ENCODE measurements at regions not wholly inside any gene's neighbourhood (a gene's known extent, or its start where the extent isn't known, plus 50 kb on each side); places are given as distances from the start of the nearest gene placed in this dataset.

- DNase-seq: no peak
Measured at GRCh38 chr20:1786486-1786885, 108.7 kb upstream of the SIRPA start.

GRCh38 chr20:1784586-1784985 lies 110.6 kb upstream of the SIRPA start:
- DNase-seq: no peak

- no peak for DNase-seq
Measured at GRCh38 chr20:1783245-1783644, 112.0 kb upstream of the SIRPA start.

- no peak for DNase-seq
Measured at GRCh38 chr20:1782181-1782580, 113.0 kb upstream of the SIRPA start.

GRCh38 chr20:1779567-1779966 lies 115.6 kb upstream of the SIRPA start:
- DNase-seq: no peak

- DNase-seq: no peak
Measured at GRCh38 chr20:1778338-1778737, 116.9 kb upstream of the SIRPA start.

GRCh38 chr20:1777476-1777820 lies 117.8 kb upstream of the SIRPA start:
- DNase-seq: no peak

- peak; percentile 56 for DNase-seq
Measured at GRCh38 chr20:1776681-1777475, 118.3 kb upstream of the SIRPA start.

GRCh38 chr20:1775117-1775516 lies 117.5 kb upstream of the SIRPG start:
- DNase-seq: no peak

GRCh38 chr20:1774479-1774878 lies 116.9 kb upstream of the SIRPG start:
- DNase-seq: no peak

GRCh38 chr20:1773816-1774215 lies 116.2 kb upstream of the SIRPG start:
- DNase-seq: no peak

GRCh38 chr20:1769491-1769890 lies 111.9 kb upstream of the SIRPG start:
- DNase-seq: no peak

- DNase-seq: no peak
Measured at GRCh38 chr20:1766731-1767130, 109.2 kb upstream of the SIRPG start.

- peak; percentile 60 for DNase-seq
Measured at GRCh38 chr20:1764136-1765033, 106.8 kb upstream of the SIRPG start.

GRCh38 chr20:1761598-1761997 lies 104.0 kb upstream of the SIRPG start:
- no peak for DNase-seq

- DNase-seq: no peak
Measured at GRCh38 chr20:1761116-1761515, 103.5 kb upstream of the SIRPG start.

- DNase-seq: no peak
Measured at GRCh38 chr20:1758765-1759164, 101.2 kb upstream of the SIRPG start.

GRCh38 chr20:1757606-1758512 lies 100.3 kb upstream of the SIRPG start:
- no peak for DNase-seq

GRCh38 chr20:1757072-1757471 lies 99.5 kb upstream of the SIRPG start:
- DNase-seq: no peak

- no peak for DNase-seq
Measured at GRCh38 chr20:1754749-1755148, 97.2 kb upstream of the SIRPG start.

GRCh38 chr20:1754306-1754705 lies 96.7 kb upstream of the SIRPG start:
- no peak for DNase-seq

GRCh38 chr20:1752045-1752444 lies 94.5 kb upstream of the SIRPG start:
- DNase-seq: no peak

GRCh38 chr20:1748777-1749176 lies 91.2 kb upstream of the SIRPG start:
- DNase-seq: no peak

All from GDM1 (cell line).